HUES6 (cell line): ENCODE measurements at regions not wholly inside any gene's neighbourhood (a gene's known extent, or its start where the extent isn't known, plus 50 kb on each side); places are given as distances from the start of the nearest gene placed in this dataset.
"Not testable (repeated sequence)": the region's sequence is repeated elsewhere in the genome, so short reads cannot be mapped to it uniquely, and the experiment has no call there.

Source experiments
- H3K27ac ChIP-seq: 2 replicates; pipeline ENCODE4 v1.7.0; 2013; ENCODE audit warnings: low read depth, mild to moderate bottlenecking, low read length, inconsistent platforms
- H3K27me3 ChIP-seq: 2 replicates; pipeline ENCODE4 v1.6.1; 2013; ENCODE audit warnings: low read length; ENCODE audit not compliant: control insufficient read depth, insufficient read depth
- H3K36me3 ChIP-seq: 2 replicates; pipeline ENCODE4 v1.6.1; 2013; ENCODE audit warnings: low read length; ENCODE audit not compliant: control insufficient read depth, insufficient read depth
- H3K4me1 ChIP-seq: 2 replicates; pipeline ENCODE4 v1.6.1; 2013; ENCODE audit warnings: low read length; ENCODE audit not compliant: control insufficient read depth, insufficient read depth
- H3K4me3 ChIP-seq: 2 replicates; pipeline ENCODE4 v1.5.1; 2013; ENCODE audit warnings: low read depth, low read length
- H3K9ac ChIP-seq: one replicate; pipeline ENCODE4 v1.6.1; 2013; ENCODE audit warnings: mild to moderate bottlenecking, low read length
- H3K9me3 ChIP-seq: 2 replicates; pipeline ENCODE4 v1.6.1; 2013; ENCODE audit warnings: low read depth, low read length; ENCODE audit not compliant: control insufficient read depth, insufficient read depth

DNA sequence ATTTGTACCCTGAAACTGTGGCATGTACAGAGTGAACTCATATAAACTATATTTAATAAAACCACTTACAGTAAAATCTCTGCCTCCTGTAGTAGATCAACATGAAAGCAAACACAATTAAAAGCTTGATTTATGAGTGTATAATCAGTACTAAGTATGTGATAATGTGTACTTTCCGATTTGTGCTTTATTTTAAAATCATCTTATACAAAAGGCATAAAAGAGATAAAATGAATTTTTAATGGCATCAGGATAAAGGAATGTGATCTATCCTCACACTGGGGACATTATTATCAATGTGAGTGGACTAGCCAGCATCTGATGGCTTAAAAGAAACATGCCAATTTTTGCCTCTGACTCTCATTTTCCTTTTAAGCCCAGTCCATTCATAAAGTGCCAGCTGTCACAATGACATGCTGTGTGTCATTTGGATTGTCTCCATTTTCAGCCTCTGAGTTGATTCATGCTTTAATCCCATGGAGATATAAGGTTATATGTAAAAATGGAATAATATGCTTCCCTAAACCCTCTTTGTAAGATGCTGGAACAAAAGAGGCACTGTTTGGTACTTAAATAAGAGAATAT, 831.6 kb upstream of the EYS start:
- Histone ChIP-seq H3K27me3 (no peaks in the 10 kb centered on the region), H3K4me3 (no peak overlapping the region), H3K9ac (no peak overlapping the region), H3K36me3 (no peaks in the 10 kb centered on the region), H3K27ac (no peak overlapping the region), H3K9me3 (0 out of 2 replicates have a peak, but pooled peaks cover 3% of the 10 kb centered on the region), H3K4me1 (no peaks in the 10 kb centered on the region)

DNA sequence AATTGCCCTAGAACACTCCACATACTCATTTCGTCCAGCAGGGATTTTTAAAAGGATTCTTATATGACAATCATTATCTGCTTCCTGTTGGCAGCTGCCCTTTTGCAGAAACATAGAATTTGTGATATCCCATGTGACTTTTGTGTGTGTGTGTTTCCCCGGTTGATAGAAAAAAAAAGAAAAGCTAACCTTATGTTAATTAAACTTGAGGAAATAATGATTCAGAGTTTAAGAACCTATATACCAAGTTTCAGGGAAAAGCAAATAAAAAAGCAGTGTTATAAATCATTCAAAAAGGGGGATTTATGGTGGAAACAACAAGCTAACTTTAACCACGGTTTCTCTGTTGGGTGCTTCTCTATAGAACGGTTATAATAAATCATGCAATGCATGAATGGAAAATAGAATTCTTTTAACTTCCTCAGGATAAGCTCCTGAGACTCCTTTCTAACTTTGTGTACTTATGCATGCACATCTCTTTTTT, 826.9 kb upstream of the EYS start:
- Histone ChIP-seq H3K36me3 (no peaks in the 10 kb centered on the region), H3K27me3 (no peaks in the 10 kb centered on the region)

DNA sequence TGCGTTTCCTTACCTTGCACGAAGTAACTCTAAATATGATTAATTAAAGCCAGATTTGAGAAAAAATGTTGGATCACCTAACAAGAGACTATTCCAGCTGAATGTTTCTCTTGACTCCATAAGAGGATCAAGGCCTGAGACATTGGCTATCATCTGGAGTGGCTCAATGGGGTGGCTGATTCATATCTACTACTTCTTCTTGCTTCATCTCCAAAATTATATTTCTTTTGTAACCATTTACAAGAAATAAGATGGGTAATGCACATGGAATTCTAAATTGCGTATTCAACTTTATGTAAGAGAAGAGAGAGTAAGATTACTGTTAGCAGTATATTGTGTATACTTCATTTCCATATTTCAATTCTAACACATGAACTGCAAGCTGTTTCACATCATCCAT, 819.0 kb upstream of the EYS start:
- Histone ChIP-seq H3K27ac (no peak overlapping the region), H3K9me3 (no peaks in the 10 kb centered on the region), H3K4me1 (no peaks in the 10 kb centered on the region), H3K9ac (no peak overlapping the region), H3K27me3 (no peaks in the 10 kb centered on the region), H3K36me3 (no peaks in the 10 kb centered on the region), H3K4me3 (no peak overlapping the region)

More for the DNA sequence above, 826.9 kb upstream of the EYS start:
- Histone ChIP-seq H3K9ac (no peak overlapping the region), H3K9me3 (no peaks in the 10 kb centered on the region), H3K4me1 (no peaks in the 10 kb centered on the region), H3K4me3 (no peak overlapping the region), H3K27ac (no peak overlapping the region)

DNA sequence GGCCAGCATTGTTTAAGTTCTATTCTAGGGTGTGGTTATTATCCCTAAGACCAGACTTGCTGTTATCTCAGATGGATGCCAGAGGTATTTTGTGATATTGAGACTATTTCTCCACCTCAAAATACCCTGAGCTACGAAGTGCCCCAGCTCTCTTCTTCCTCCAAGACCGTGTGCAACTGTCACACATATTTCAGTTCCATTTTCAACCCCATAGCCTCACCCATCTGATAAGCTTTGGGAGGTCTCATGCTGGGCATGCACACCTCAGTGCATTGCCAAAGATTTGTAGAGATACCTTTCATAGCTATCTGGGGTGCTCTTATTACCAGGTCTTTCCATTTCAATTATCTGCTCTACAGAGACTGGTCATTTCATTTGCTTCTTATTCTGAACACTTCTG, 815.8 kb upstream of the EYS start:
- no peaks in the 10 kb centered on the region for H3K4me1 ChIP-seq
- no peak overlapping the region for H3K4me3 ChIP-seq
- H3K27me3 ChIP-seq = no peaks in the 10 kb centered on the region
- H3K9ac ChIP-seq = no peak overlapping the region
- no peaks in the 10 kb centered on the region for H3K36me3 ChIP-seq
- H3K9me3 ChIP-seq = no peaks in the 10 kb centered on the region
- no peak overlapping the region for H3K27ac ChIP-seq

DNA sequence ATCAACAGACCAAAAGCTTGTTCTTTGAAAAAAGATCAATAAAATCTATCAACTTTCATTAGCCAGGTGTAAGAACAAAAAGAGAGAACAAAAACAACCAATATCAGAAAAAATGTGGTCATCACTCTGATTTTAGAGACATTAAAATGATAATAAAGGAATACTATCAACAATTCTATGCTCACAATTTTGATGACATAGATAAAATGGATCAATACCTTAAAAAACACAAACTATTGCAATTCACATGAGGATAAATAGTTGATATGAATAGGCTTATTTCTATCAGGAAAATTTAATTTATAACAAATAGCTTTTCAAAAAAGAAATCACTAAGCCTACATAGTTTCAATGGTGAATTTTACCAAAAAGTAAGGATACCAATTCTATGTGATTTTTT, 809.4 kb upstream of the EYS start:
- Histone ChIP-seq H3K36me3 (no peaks in the 10 kb centered on the region), H3K9ac (no peak overlapping the region), H3K9me3 (no peaks in the 10 kb centered on the region), H3K27me3 (no peaks in the 10 kb centered on the region), H3K4me1 (no peaks in the 10 kb centered on the region), H3K4me3 (no peak overlapping the region), H3K27ac (no peak overlapping the region)

DNA sequence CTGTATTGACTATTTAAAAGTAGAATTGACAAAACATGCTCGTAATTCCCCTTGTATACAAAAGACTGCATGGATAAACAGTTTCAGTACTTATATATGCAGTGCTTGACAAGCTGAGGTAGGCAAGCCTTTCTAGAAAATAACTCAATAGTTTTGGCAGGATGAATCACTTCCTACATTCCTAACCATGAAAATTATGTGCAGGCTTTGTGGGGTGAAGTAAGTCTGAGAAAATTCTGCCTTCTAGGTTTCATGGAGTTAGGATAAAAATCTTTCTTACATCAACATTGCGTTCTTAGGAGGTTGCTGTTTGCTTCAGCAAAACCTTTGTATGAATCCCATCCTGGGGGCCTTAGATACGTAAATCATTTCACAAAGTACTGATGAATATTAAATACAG, 801.4 kb upstream of the EYS start:
- Histone ChIP-seq H3K27ac (no peak overlapping the region), H3K27me3 (no peaks in the 10 kb centered on the region), H3K4me3 (no peak overlapping the region), H3K9me3 (no peaks in the 10 kb centered on the region), H3K36me3 (no peaks in the 10 kb centered on the region), H3K4me1 (no peaks in the 10 kb centered on the region; the same call in 1 of the 2 replicates), H3K9ac (no peak overlapping the region)

DNA sequence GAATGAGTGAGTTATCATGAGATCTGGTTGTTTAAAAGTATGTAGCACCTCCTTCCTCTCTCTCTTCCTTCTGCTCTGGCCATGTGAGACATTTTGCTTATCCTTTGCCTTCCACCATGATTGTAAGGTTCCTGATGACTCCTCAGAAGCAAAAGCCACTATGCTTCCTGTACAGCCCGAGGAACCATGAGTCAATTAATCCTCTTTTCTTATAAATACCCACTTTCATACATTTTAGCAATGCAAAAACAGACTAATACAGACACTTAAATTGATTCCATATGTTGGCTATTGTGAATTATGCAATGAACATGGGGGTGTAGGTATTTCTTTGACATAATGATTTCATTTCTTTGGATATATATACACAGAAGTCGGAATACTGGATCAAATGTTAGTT, 792.8 kb upstream of the EYS start:
- no peaks in the 10 kb centered on the region for H3K36me3 ChIP-seq
- H3K9ac ChIP-seq = no peak overlapping the region
- H3K9me3 ChIP-seq = no peaks in the 10 kb centered on the region
- no peaks in the 10 kb centered on the region for H3K27me3 ChIP-seq
- H3K4me3 ChIP-seq = no peak overlapping the region
- H3K4me1 ChIP-seq = no peaks in the 10 kb centered on the region
- no peak overlapping the region for H3K27ac ChIP-seq

DNA sequence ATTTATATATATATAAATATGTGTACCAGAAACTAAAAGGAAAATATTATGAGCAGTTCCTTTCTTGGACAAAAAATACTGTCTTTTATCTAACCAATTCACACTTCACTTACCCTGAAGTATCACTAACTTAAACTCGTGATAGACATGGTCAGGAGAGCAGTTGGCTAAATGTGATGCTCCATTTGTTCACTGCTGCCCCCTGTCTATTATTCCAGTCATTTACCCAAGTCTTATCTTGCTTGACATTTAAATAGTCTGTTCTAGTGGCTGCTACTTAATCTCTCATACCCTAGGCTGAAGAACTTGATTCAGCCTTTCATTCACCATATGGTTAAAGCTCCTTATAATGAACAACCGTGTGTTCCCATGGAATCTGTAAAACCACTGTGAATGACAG, 789.6 kb upstream of the EYS start:
- H3K27ac ChIP-seq = no peak overlapping the region
- H3K4me1 ChIP-seq = no peaks in the 10 kb centered on the region
- no peaks in the 10 kb centered on the region for H3K27me3 ChIP-seq
- no peak overlapping the region for H3K9ac ChIP-seq
- H3K9me3 ChIP-seq = 0 out of 2 replicates have a peak, but pooled peaks cover 2% of the 10 kb centered on the region
- no peaks in the 10 kb centered on the region for H3K36me3 ChIP-seq
- no peak overlapping the region for H3K4me3 ChIP-seq

DNA sequence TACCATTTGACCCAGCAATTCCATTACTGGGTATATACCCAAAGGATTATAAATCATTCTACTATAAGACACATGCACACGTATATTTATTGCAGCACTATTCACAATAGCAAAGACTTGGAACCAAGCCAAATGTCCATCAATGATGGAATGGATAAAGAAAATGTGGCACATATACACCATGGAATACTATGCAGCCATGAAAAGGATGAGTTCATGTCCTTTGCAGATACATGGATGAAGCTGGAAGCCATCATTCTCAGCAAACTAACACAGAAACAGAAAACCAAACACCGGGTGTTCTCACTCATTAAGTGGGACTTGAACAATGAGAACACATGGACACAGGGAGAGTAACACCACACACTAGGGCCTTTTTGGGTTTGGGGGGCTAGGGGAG, 787.6 kb upstream of the EYS start:
- H3K4me3 ChIP-seq, H3K27me3 ChIP-seq, H3K27ac ChIP-seq, H3K9ac ChIP-seq, H3K9me3 ChIP-seq, H3K36me3 ChIP-seq, H3K4me1 ChIP-seq: not testable (repeated sequence)

DNA sequence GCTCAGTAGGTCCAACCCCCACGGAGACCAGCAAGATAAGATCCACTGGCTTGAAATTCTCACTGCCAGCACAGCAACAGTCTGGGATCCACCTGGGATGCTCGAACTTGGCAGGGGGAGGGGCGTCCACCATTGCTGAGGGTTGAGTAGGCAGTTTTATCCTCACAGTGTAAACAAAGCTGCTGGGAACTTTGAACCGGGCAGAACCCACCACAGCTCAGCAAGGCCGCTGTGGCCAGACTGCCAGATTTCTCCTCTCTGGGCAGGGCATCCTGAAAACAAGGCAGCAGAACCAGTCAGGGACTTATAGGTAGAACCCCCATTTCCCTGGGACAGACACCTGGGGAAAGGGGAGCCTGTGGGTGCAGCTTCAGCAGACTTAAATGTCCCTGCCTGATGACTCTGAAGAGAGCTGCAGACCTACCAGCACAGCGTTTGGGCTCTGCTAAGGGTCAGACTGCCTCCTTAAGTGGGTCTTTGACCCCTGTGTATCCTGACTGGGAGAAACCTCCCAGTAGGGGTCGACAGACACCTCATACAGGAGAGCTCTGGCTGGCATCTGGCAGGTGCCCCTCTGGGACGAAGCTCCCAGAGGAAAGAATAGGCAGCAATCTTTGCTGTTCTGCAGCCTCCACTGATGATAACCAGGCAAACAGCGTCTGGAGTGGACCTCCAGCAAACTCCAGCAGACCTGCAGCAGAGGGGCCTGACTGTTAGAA, 782.4 kb upstream of the EYS start:
- Histone ChIP-seq H3K9ac (no peak overlapping the region), H3K27me3 (no peaks in the 10 kb centered on the region)

DNA sequence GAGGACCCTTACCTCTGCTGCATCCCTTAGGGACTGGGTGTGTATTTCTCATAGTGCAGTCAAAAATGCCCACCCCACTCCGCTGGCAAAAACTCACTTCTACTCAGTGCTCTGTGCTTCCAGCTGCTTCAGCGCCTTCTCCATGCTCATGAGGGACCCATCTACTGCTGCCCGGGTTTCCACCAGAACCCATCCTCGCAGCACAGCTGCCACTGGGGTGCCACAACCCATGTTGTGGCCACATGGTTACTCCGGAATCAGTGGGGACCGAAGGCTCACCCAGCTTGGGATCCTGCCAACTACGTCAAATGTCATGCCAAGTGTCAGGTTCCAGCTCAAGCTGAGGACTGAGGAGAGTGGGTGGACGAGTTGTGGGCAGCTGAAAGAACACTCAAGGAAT, 774.2 kb upstream of the EYS start:
- H3K4me1 ChIP-seq = no peaks in the 10 kb centered on the region
- H3K36me3 ChIP-seq = no peaks in the 10 kb centered on the region
- H3K4me3 ChIP-seq = no peak overlapping the region
- no peak overlapping the region for H3K9ac ChIP-seq
- H3K9me3 ChIP-seq = no peaks in the 10 kb centered on the region
- no peak overlapping the region for H3K27ac ChIP-seq
- no peaks in the 10 kb centered on the region for H3K27me3 ChIP-seq

More for the DNA sequence above, 782.4 kb upstream of the EYS start:
- Histone ChIP-seq H3K9me3 (no peaks in the 10 kb centered on the region), H3K4me3 (no peak overlapping the region), H3K36me3 (no peaks in the 10 kb centered on the region), H3K27ac (no peak overlapping the region), H3K4me1 (no peaks in the 10 kb centered on the region)
